ENCODE measurements at regions not wholly inside any gene's neighbourhood (a gene's known extent, or its start where the extent isn't known, plus 50 kb on each side); places are given as distances from the start of the nearest gene placed in this dataset.

GRCh38 chr6:9140951-9141460 is 705.7 kb upstream of the SLC35B3 start:
- no peak for TF ChIP-seq POLR2A (IDR thresholded peaks at IDR 0.05; ENCODE audit: borderline replicate concordance, extremely low read depth, insufficient read depth, insufficient read length)
- TF ChIP-seq SIN3A (IDR thresholded peaks at IDR 0.05; ENCODE audit: low read depth): no peak
- no peak for TF ChIP-seq REST (IDR thresholded peaks at IDR 0.05; ENCODE audit: low read depth)
